NCI-H345 treated with DMSO at 0.1 percent for 48 hours (cell line): ENCODE measurements at regions not wholly inside any gene's neighbourhood (a gene's known extent, or its start where the extent isn't known, plus 50 kb on each side); places are given as distances from the start of the nearest gene placed in this dataset.
A peak's percentile ranks its signal among the peaks of the same experiment; 100 is the strongest.

Experiments
- DNase-seq: peaks from one replicate; lab custom pipeline; 2025; ENCODE audit not compliant: unreplicated experiment; lab: John Stamatoyannopoulos, UW

- no peak for DNase-seq
Observed at GRCh38 chr16:16868727-16869126, 489.8 kb downstream of the NPIPA7 start.

GRCh38 chr16:16869746-16870145 is 490.8 kb downstream of the NPIPA7 start:
- no peak for DNase-seq

GRCh38 chr16:16871196-16871595 is 492.3 kb downstream of the NPIPA7 start:
- DNase-seq, result no peak

GRCh38 chr16:16877061-16877460 is 498.1 kb downstream of the NPIPA7 start:
- DNase-seq, result no peak

GRCh38 chr16:16879567-16880251 is 500.8 kb downstream of the NPIPA7 start:
- no peak for DNase-seq

GRCh38 chr16:16881814-16882213 is 502.9 kb downstream of the NPIPA7 start:
- no peak for DNase-seq

GRCh38 chr16:16882766-16883165 is 503.8 kb downstream of the NPIPA7 start:
- DNase-seq, result no peak

- DNase-seq, result no peak
Observed at GRCh38 chr16:16884451-16884850, 505.5 kb downstream of the NPIPA7 start.

GRCh38 chr16:16887193-16887592 is 508.3 kb downstream of the NPIPA7 start:
- no peak for DNase-seq

- no peak for DNase-seq
Observed at GRCh38 chr16:16890964-16891363, 512.0 kb downstream of the NPIPA7 start.

GRCh38 chr16:16904601-16905000 is 525.7 kb downstream of the NPIPA7 start:
- DNase-seq, result no peak

GRCh38 chr16:16905850-16906249 is 526.9 kb downstream of the NPIPA7 start:
- DNase-seq, result no peak

- no peak for DNase-seq
Observed at GRCh38 chr16:16907089-16907488, 528.1 kb downstream of the NPIPA7 start.

- no peak for DNase-seq
Observed at GRCh38 chr16:16908077-16908476, 529.1 kb downstream of the NPIPA7 start.

- no peak for DNase-seq
Observed at GRCh38 chr16:16909126-16909525, 530.2 kb downstream of the NPIPA7 start.

- DNase-seq, result no peak
Observed at GRCh38 chr16:16910666-16911065, 531.7 kb downstream of the NPIPA7 start.

- DNase-seq, result peak; percentile 2
Observed at GRCh38 chr16:16915771-16916170, 536.8 kb downstream of the NPIPA7 start.

- no peak for DNase-seq
Observed at GRCh38 chr16:16917191-16917785, 538.3 kb downstream of the NPIPA7 start.

GRCh38 chr16:16923479-16923878 is 544.5 kb downstream of the NPIPA7 start:
- DNase-seq, result no peak

- no peak for DNase-seq
Observed at GRCh38 chr16:16924613-16925012, 545.7 kb downstream of the NPIPA7 start.

- DNase-seq, result no peak
Observed at GRCh38 chr16:16925432-16925831, 545.3 kb downstream of the XYLT1 start.

- no peak for DNase-seq
Observed at GRCh38 chr16:16928532-16929109, 542.1 kb downstream of the XYLT1 start.
